ENCODE measurements at regions not wholly inside any gene's neighbourhood (a gene's known extent, or its start where the extent isn't known, plus 50 kb on each side); places are given as distances from the start of the nearest gene placed in this dataset.

DNA sequence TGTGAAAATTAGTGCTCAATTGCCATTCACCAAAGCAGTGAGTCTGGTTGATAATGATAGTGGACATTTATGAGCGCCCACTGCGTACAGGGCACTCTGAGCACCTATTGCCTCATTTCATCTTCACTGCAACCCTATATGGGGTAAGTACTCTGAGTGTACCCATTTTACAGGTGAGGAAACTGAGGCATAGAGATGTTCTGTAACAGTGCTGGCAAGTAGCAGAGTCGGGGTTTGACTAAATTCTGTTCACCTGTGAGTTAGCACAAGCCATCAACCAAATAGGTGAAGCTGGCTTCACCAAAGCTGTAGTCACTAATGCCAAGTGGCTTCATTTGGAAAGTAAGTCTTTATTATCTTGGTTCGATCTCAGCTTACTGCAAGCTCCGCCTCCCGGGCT, 135.8 kb downstream of the SPAG6 start:
- TF ChIP-seq YY1 (IDR thresholded peaks at IDR 0.05; ENCODE audit: insufficient read depth, insufficient read length) (no peak), ZNF274 (IDR thresholded peaks at IDR 0.05; ENCODE audit: low read depth, low read length) (no peak)

All from NT2/D1 (cell line).